ENCODE measurements at regions not wholly inside any gene's neighbourhood (a gene's known extent, or its start where the extent isn't known, plus 50 kb on each side); places are given as distances from the start of the nearest gene placed in this dataset.

DNA sequence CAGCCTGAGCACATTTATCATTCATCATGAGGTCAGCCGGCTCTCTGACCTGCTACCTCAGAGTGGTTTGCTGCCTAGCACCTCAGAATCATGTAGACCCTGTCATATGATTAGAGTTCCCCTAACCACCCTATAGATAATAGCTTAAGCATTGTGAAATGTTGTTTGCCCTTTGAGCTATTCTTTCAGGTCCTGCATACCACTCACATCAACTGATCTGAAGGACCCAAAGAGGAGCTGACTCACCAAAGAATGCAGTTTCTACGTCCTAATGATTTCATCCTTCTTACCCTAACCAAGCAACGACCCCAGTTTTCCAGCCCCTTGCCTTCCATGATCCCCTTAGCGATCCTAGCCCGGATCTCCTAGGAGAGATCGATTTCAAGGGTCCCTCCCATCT lies 527.9 kb downstream of the SOX5 start:
- no peak overlapping the region for H3K23ac ChIP-seq (ENCODE audit: low read depth, low read length)
- no peak overlapping the region for H4K91ac ChIP-seq (ENCODE audit: insufficient read depth, low read depth, low read length)
- no peak overlapping the region for H2BK20ac ChIP-seq (ENCODE audit: low read depth, low read length)
- BruUV-seq (replicated peaks) = no TSS peak
- dilution Hi-C loops (cut with HindIII; ENCODE audit: low sequenced_read_pairs, unreplicated experiment) (no loop called here), intact Hi-C loops (cut with micrococcal nuclease) (no loop called here), in situ Hi-C loops (cut with MboI; ENCODE audit: low sequenced_read_pairs) (no loop called here)
- no peak overlapping the region for H2AK5ac ChIP-seq (ENCODE audit: low read depth, low read length)
- no peaks in the 10 kb centered on the region for H3K9me1 ChIP-seq (ENCODE audit: insufficient read depth, low read length)
- no peak overlapping the region for H3K18ac ChIP-seq (ENCODE audit: low read depth, low read length)
- no peak overlapping the region for H2AFZ ChIP-seq (replicated peaks; ENCODE audit: low read length, poor library complexity)
- H4K20me1 ChIP-seq (ENCODE audit: insufficient read depth, low read length) = no peaks in the 10 kb centered on the region
- H2BK120ac ChIP-seq (ENCODE audit: low read depth, low read length) = no peak overlapping the region
- no peaks in the 10 kb centered on the region for H3K4me1 ChIP-seq (ENCODE audit: control insufficient read depth, insufficient read depth, low read length)
- H3K4me3 ChIP-seq (ENCODE audit: insufficient read depth, low read depth, low read length) = no peak overlapping the region
- no peak overlapping the region for H3K14ac ChIP-seq (replicated peaks; ENCODE audit: low read depth, low read length)
- ChIA-PET CTCF (no interaction called here), POLR2A (ENCODE audit: unreplicated experiment) (no interaction called here)
- H3K36me3 ChIP-seq (ENCODE audit: control insufficient read depth, insufficient read depth, low read length) = no peaks in the 10 kb centered on the region
- no peak for DNase-seq
- no CpG with 5 or more reads among the region's 6 CpGs for WGBS, 2 experiments (ENCODE audit: extremely low coverage in 2 of 2, insufficient read length in 1 of 2)
- H4K8ac ChIP-seq (ENCODE audit: low read depth in 2 of 2, low read length in 2 of 2) = no peak overlapping the region
- no peaks in the 10 kb centered on the region for H3K79me1 ChIP-seq (ENCODE audit: low read depth in 1 of 2, low read length in 2 of 2)
- no peaks in the 10 kb centered on the region for H3K27me3 ChIP-seq (ENCODE audit: control insufficient read depth, insufficient read depth, low read length)
- ATAC-seq (ENCODE audit: low read depth) = no peak
- H2BK15ac ChIP-seq (ENCODE audit: low read depth, low read length) = no peak overlapping the region
- TF ChIP-seq MAZ (IDR thresholded peaks at IDR 0.05; ENCODE audit: borderline replicate concordance, low read depth, low read length) = no peak
- H3K27ac ChIP-seq (ENCODE audit: insufficient read depth, low read length) = no peak overlapping the region
- no peak overlapping the region for H3K4ac ChIP-seq (ENCODE audit: low read depth, low read length)
- no peak overlapping the region for H2AK9ac ChIP-seq (replicated peaks; ENCODE audit: low read depth, low read length, poor library complexity)
- H3K56ac ChIP-seq (ENCODE audit: extremely low read depth, insufficient read depth, low read length) = no peak overlapping the region
- no peak overlapping the region for H3K9ac ChIP-seq (ENCODE audit: low read depth, low read length)
- no peaks in the 10 kb centered on the region for H3K9me3 ChIP-seq (ENCODE audit: control insufficient read depth, insufficient read depth, low read length)
- H2BK5ac ChIP-seq (ENCODE audit: low read depth, low read length, poor library complexity, severe bottlenecking) = no peak overlapping the region
- no peak overlapping the region for H4K5ac ChIP-seq (ENCODE audit: low read depth, low read length)
- no peak overlapping the region for H3K4me2 ChIP-seq (ENCODE audit: low read depth, low read length)
